HG03354 (cell line): ENCODE measurements at regions not wholly inside any gene's neighbourhood (a gene's known extent, or its start where the extent isn't known, plus 50 kb on each side); places are given as distances from the start of the nearest gene placed in this dataset.
A peak's percentile ranks its signal among the peaks of the same experiment; 100 is the strongest.

Source experiments
- ATAC-seq: cut with Tn5 transposase; IDR thresholded peaks from one replicate; pipeline ENCODE4 v1.9.1; 2021; ENCODE audit warnings: mild to moderate bottlenecking; ENCODE audit not compliant: unreplicated experiment, poor library complexity, severe bottlenecking

GRCh38 chr2:35417293-35417692 lies 938.3 kb upstream of the CRIM1 start:
- ATAC-seq: no peak

- no peak for ATAC-seq
Observed at GRCh38 chr2:35416391-35417140, 939.0 kb upstream of the CRIM1 start.

GRCh38 chr2:35415942-35416341 lies 939.6 kb upstream of the CRIM1 start:
- no peak for ATAC-seq

GRCh38 chr2:35415282-35415681 lies 940.3 kb upstream of the CRIM1 start:
- no peak for ATAC-seq

- peak; percentile 90 for ATAC-seq
Observed at GRCh38 chr2:35410431-35411061, 945.0 kb upstream of the CRIM1 start.

GRCh38 chr2:35409762-35410161 lies 945.8 kb upstream of the CRIM1 start:
- no peak for ATAC-seq

GRCh38 chr2:35408320-35408719 lies 947.3 kb upstream of the CRIM1 start:
- no peak for ATAC-seq

- ATAC-seq: no peak
Observed at GRCh38 chr2:35391736-35392442, 963.7 kb upstream of the CRIM1 start.

- no peak for ATAC-seq
Observed at GRCh38 chr2:35378791-35379190, 976.8 kb upstream of the CRIM1 start.

- ATAC-seq: no peak
Observed at GRCh38 chr2:35374845-35375244, 980.7 kb upstream of the CRIM1 start.

GRCh38 chr2:35365859-35366258 lies 989.7 kb upstream of the CRIM1 start:
- no peak for ATAC-seq

GRCh38 chr2:35356332-35356731 lies 999.2 kb upstream of the CRIM1 start:
- no peak for ATAC-seq

GRCh38 chr2:35355056-35355455 lies 1000.5 kb upstream of the CRIM1 start:
- no peak for ATAC-seq

GRCh38 chr2:35347561-35347960 lies 1008.0 kb upstream of the CRIM1 start:
- no peak for ATAC-seq

GRCh38 chr2:35343135-35343534 lies 1012.4 kb upstream of the CRIM1 start:
- no peak for ATAC-seq

- ATAC-seq: no peak
Observed at GRCh38 chr2:35339211-35339610, 1016.4 kb upstream of the CRIM1 start.

- no peak for ATAC-seq
Observed at GRCh38 chr2:35337922-35338321, 1017.7 kb upstream of the CRIM1 start.

- no peak for ATAC-seq
Observed at GRCh38 chr2:35314049-35314448, 1041.5 kb upstream of the CRIM1 start.

- no peak for ATAC-seq
Observed at GRCh38 chr2:35301369-35301768, 1054.2 kb upstream of the CRIM1 start.

GRCh38 chr2:35298493-35298892 lies 1057.1 kb upstream of the CRIM1 start:
- ATAC-seq: no peak

- ATAC-seq: no peak
Observed at GRCh38 chr2:35297403-35297802, 1058.2 kb upstream of the CRIM1 start.
